Upper lobe of left lung (tissue), 4 donors: ENCODE measurements at regions not wholly inside any gene's neighbourhood (a gene's known extent, or its start where the extent isn't known, plus 50 kb on each side); places are given as distances from the start of the nearest gene placed in this dataset.

Source experiments
- POLR2A ChIP-seq, 4 donors: fragments of 450-650 bp; IDR thresholded peaks; one replicate each; pipeline ENCODE4 v1.5.1; 2016 to 2017; ENCODE audit warnings: antibody characterized with exemption in 4 of 4, mild to moderate bottlenecking in 2 of 4
- TF ChIP-seq, protein P1 (sequence below), 6 experiments: fragments of 450-650 bp in 4 of 6; fragments of 200-600 bp in 2 of 6; sonication (generic) in 2 of 6; IDR thresholded peaks; one replicate each; pipeline ENCODE4 v1.5.1; 2016 to 2019; ENCODE audit warnings: antibody characterized with exemption in 6 of 6

DNA sequence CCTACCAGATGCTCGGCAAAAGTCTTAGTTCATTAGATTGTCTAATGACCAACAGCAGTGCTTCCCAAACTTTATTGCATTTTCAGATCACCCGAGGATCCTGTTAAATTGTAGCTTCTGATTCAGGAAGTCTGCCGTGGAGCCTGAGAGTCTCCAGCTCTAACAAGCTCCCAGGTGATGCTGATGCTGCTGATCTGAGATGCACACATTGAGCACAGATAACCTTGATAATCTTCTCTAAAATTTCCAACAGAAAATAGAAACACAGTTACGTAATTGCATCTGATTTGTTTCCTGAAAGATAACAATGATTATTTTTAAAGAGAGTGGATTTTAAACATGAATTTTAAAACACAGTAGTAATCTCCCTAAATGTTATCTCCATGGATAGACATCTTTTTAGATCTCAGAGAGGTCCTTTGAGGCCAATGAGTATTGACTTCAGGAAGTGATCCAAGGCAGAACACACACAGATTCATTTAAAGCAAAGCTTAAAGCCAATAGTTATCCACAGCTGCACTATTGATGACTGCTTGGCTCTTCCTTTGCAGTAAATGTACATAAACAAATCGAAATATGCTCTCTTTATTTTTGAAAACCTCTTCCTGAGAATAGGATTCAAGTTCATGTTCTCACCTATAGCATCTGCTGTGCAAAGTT lies 122.8 kb upstream of the TNPO1 start:
- TF ChIP-seq, protein P1, sequence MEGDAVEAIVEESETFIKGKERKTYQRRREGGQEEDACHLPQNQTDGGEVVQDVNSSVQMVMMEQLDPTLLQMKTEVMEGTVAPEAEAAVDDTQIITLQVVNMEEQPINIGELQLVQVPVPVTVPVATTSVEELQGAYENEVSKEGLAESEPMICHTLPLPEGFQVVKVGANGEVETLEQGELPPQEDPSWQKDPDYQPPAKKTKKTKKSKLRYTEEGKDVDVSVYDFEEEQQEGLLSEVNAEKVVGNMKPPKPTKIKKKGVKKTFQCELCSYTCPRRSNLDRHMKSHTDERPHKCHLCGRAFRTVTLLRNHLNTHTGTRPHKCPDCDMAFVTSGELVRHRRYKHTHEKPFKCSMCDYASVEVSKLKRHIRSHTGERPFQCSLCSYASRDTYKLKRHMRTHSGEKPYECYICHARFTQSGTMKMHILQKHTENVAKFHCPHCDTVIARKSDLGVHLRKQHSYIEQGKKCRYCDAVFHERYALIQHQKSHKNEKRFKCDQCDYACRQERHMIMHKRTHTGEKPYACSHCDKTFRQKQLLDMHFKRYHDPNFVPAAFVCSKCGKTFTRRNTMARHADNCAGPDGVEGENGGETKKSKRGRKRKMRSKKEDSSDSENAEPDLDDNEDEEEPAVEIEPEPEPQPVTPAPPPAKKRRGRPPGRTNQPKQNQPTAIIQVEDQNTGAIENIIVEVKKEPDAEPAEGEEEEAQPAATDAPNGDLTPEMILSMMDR (IDR thresholded peaks at IDR 0.05) = no peak
- no peak for TF ChIP-seq POLR2A (IDR thresholded peaks at IDR 0.05)
